Esophagus squamous epithelium (tissue), 4 donors: ENCODE measurements at regions not wholly inside any gene's neighbourhood (a gene's known extent, or its start where the extent isn't known, plus 50 kb on each side); places are given as distances from the start of the nearest gene placed in this dataset.

ENCODE experiments used
- CTCF ChIP-seq, 6 experiments: fragments of 450-650 bp in 4 of 6; fragments of 200-600 bp in 2 of 6; sonication (generic) in 2 of 6; IDR thresholded peaks; one replicate each; pipeline ENCODE4 v1.5.1; 2016 to 2019; ENCODE audit warnings: antibody characterized with exemption in 6 of 6, mild to moderate bottlenecking in 4 of 6, moderate library complexity in 4 of 6
- POLR2A ChIP-seq, 4 donors: fragments of 450-650 bp; IDR thresholded peaks; one replicate each; pipeline ENCODE4 v1.6.1; 2017; ENCODE audit warnings: antibody characterized with exemption in 4 of 4, mild to moderate bottlenecking in 4 of 4, moderate library complexity in 3 of 4

DNA sequence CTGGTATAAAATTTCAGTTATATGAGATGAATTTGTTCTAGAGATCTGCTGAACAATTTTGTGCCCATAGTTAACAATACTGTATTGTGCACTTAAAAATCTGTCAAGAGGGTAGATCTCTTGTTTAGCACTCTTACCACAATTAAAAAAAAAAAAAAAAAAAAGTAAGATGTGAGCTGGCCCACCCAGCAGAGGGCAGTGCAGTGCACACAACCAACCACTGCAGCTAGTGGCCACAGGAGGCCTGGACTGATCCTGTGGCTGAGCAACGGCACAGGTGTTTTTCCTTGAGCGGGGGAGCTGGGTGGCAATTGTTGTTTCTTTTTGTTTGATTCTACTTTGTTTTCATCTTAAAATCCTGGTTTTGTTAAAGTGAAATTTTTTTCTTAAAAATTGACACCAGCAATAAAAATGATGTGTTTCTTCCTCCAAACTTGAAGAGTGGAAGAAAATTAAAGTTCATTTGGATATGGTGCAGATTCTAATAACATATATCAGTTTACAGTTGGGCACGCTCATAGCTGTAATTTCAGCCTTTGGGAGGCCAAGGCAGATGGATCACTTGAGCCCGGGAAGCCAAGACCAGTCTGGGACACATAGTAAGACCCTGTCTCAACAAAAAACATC lies 171.1 kb upstream of the TBX20 start:
- TF ChIP-seq CTCF (IDR thresholded peaks at IDR 0.05) (peak; percentile 26 to 68 (median 54)), POLR2A (IDR thresholded peaks at IDR 0.05) (no peak)
